H1 (cell line): ENCODE measurements at regions not wholly inside any gene's neighbourhood (a gene's known extent, or its start where the extent isn't known, plus 50 kb on each side); places are given as distances from the start of the nearest gene placed in this dataset.

ENCODE experiments used
- CTCF ChIA-PET: fragments of 300-600 bp; sonication (Branson Sonifier 250); formaldehyde crosslinking; loops from one replicate; lab custom pipeline; 2021; ENCODE audit not compliant: partially characterized antibody; lab: Charles Lee
- POLR2A ChIA-PET: fragments of 300-600 bp; sonication (Branson Sonifier 250); formaldehyde crosslinking; loops from one replicate; lab custom pipeline; 2021; ENCODE audit warnings: inconsistent platforms; ENCODE audit not compliant: partially characterized antibody; lab: Charles Lee
- DNase-seq, 2 experiments: peaks; one replicate each; pipeline versions ENCODE4 v3.0.0 to v3.0.0-alpha.2; 2010 to 2022; ENCODE audit warnings: low spot score in 2 of 2, low read depth in 1 of 2, mixed read lengths in 1 of 2
- FAIRE-seq: peaks from 2 replicates; lab custom pipeline; 2011; peaks lifted over from hg19 to GRCh38; lab: Jason Lieb, UNC
- H2AFZ ChIP-seq: 2 replicates; pipeline ENCODE4 v1.8.1; 2012; ENCODE audit warnings: low read length, inconsistent platforms
- H2AK5ac ChIP-seq: 2 replicates; pipeline ENCODE4 v1.6.1; 2013; ENCODE audit warnings: low read depth, low read length
- H2BK120ac ChIP-seq: replicated peaks from 2 replicates; pipeline ENCODE3; 2013; ENCODE audit warnings: low read depth, low read length, inconsistent platforms
- H2BK12ac ChIP-seq: 2 replicates; pipeline ENCODE4 v1.6.1; 2013; ENCODE audit warnings: low read depth, low read length
- H2BK15ac ChIP-seq: 2 replicates; pipeline ENCODE4 v1.6.1; 2013; ENCODE audit warnings: low read length
- H2BK20ac ChIP-seq: 2 replicates; pipeline ENCODE4 v1.6.1; 2013; ENCODE audit warnings: low read length
- H2BK5ac ChIP-seq: 2 replicates; pipeline ENCODE4 v1.6.1; 2013; ENCODE audit warnings: low read depth, low read length
- H3K14ac ChIP-seq: 2 replicates; pipeline ENCODE4 v1.6.1; 2013; ENCODE audit warnings: inconsistent platforms; ENCODE audit not compliant: insufficient read length
- H3K18ac ChIP-seq: 2 replicates; pipeline ENCODE4 v1.6.1; 2013; ENCODE audit warnings: low read length; ENCODE audit errors: extremely low read depth
- H3K23ac ChIP-seq: 2 replicates; pipeline ENCODE4 v1.6.1; 2013; ENCODE audit warnings: inconsistent platforms; ENCODE audit not compliant: insufficient read length
- H3K23me2 ChIP-seq: 2 replicates; pipeline ENCODE4 v1.6.1; 2013; ENCODE audit warnings: low read depth, low read length
- H3K27ac ChIP-seq: 2 replicates; pipeline ENCODE4 v1.6.1; 2011; ENCODE audit warnings: low read depth, low read length, inconsistent platforms
- H3K27me3 ChIP-seq, 4 experiments: replicated peaks in 1 of 4; 1 replicate in 1 of 4; 2 replicates in 3 of 4; pipeline versions ENCODE4 v1.6.1 to v1.8.1; 2011 to 2013; ENCODE audit warnings: low read length in 3 of 4, mild to moderate bottlenecking in 3 of 4, inconsistent platforms in 2 of 4, mixed read lengths in 2 of 4, moderate library complexity in 1 of 4; ENCODE audit not compliant: control insufficient read depth in 3 of 4, insufficient read depth in 3 of 4; ENCODE audit errors: extremely low read depth in 1 of 4
- H3K36me3 ChIP-seq, 4 experiments: 2 replicates each; pipeline versions ENCODE4 v1.6.1 to v1.8.1; 2011 to 2013; ENCODE audit warnings: mild to moderate bottlenecking in 4 of 4, low read length in 3 of 4, moderate library complexity in 2 of 4, control low read depth in 1 of 4, inconsistent platforms in 1 of 4; ENCODE audit not compliant: insufficient read depth in 4 of 4, control insufficient read depth in 2 of 4
- H3K4ac ChIP-seq: replicated peaks from 2 replicates; pipeline ENCODE3; 2013; ENCODE audit warnings: low read length, low read depth, mixed read lengths, inconsistent platforms; ENCODE audit not compliant: insufficient read length
- H3K4me1 ChIP-seq, 4 experiments: replicated peaks in 1 of 4; 1 replicate in 1 of 4; 2 replicates in 3 of 4; pipeline versions ENCODE4 v1.6.1 to v1.8.1; 2011 to 2013; ENCODE audit warnings: low read length in 3 of 4, inconsistent platforms in 2 of 4, mixed read lengths in 1 of 4; ENCODE audit not compliant: insufficient read depth in 4 of 4, control insufficient read depth in 3 of 4
- H3K4me2 ChIP-seq, 2 experiments: 2 replicates each; pipeline versions ENCODE4 v1.6.1 to v1.8.1; 2011 to 2013; ENCODE audit warnings: low read depth in 2 of 2, low read length in 2 of 2, control low read depth in 1 of 2, inconsistent platforms in 1 of 2, mild to moderate bottlenecking in 1 of 2; ENCODE audit not compliant: insufficient read depth in 1 of 2
- H3K4me3 ChIP-seq, 4 experiments: fragments of 200-600, 300-600 bp in 1 of 4; sonication (generic), shearing (Covaris generic), sonication (Bioruptor Twin) in 1 of 4; 2 replicates each; pipeline versions ENCODE4 v1.5.1 to v1.8.1; 2011 to 2016; ENCODE audit warnings: low read length in 4 of 4, low read depth in 3 of 4, control low read depth in 2 of 4, inconsistent platforms in 2 of 4, mild to moderate bottlenecking in 2 of 4, mixed read lengths in 1 of 4, moderate library complexity in 1 of 4; ENCODE audit not compliant: insufficient read depth in 2 of 4; ENCODE audit errors: extremely low read depth in 1 of 4
- H3K56ac ChIP-seq: replicated peaks from 2 replicates; pipeline ENCODE3; 2013; ENCODE audit warnings: low read depth, mild to moderate bottlenecking, mixed read lengths, low read length, inconsistent platforms; ENCODE audit not compliant: insufficient read length
- H3K79me1 ChIP-seq: 2 replicates; pipeline ENCODE4 v1.6.1; 2013; ENCODE audit warnings: low read depth, low read length, control low read depth
- H3K79me2 ChIP-seq, 2 experiments: 2 replicates each; pipeline versions ENCODE4 v1.6.1 to v1.8.1; 2012 to 2013; ENCODE audit warnings: low read length in 2 of 2, mild to moderate bottlenecking in 2 of 2, inconsistent platforms in 1 of 2; ENCODE audit not compliant: insufficient read depth in 2 of 2, control insufficient read depth in 1 of 2
- H3K9ac ChIP-seq, 4 experiments: replicated peaks in 1 of 4; 1 replicate in 1 of 4; 2 replicates in 3 of 4; pipeline versions ENCODE4 v1.6.1 to v1.8.1; 2011 to 2013; ENCODE audit warnings: low read depth in 3 of 4, low read length in 3 of 4, control low read depth in 2 of 4, mild to moderate bottlenecking in 2 of 4, moderate library complexity in 2 of 4, inconsistent platforms in 1 of 4; ENCODE audit errors: extremely low read depth in 1 of 4
- H3K9me3 ChIP-seq, 2 experiments: 2 replicates each; pipeline versions ENCODE4 v1.6.1 to v1.8.1; 2012 to 2013; ENCODE audit warnings: mild to moderate bottlenecking in 2 of 2, moderate library complexity in 2 of 2, control low read depth in 1 of 2, inconsistent platforms in 1 of 2, low read depth in 1 of 2, low read length in 1 of 2, mixed read lengths in 1 of 2; ENCODE audit not compliant: insufficient read depth in 2 of 2
- H4K20me1 ChIP-seq, 2 experiments: replicated peaks in 1 of 2; 2 replicates each; pipeline versions ENCODE3 to v1.8.1; 2011 to 2013; ENCODE audit warnings: inconsistent platforms in 2 of 2, low read length in 2 of 2, mild to moderate bottlenecking in 1 of 2; ENCODE audit not compliant: insufficient read depth in 2 of 2, control insufficient read depth in 1 of 2
- H4K5ac ChIP-seq: 2 replicates; pipeline ENCODE4 v1.6.1; 2013; ENCODE audit warnings: low read length, low read depth, mixed read lengths, inconsistent platforms; ENCODE audit not compliant: insufficient read length
- H4K8ac ChIP-seq: 2 replicates; pipeline ENCODE4 v1.8.0; 2013; ENCODE audit warnings: mild to moderate bottlenecking, moderate library complexity, low read length, inconsistent platforms; ENCODE audit not compliant: insufficient read depth; ENCODE audit errors: extremely low read depth
- H4K91ac ChIP-seq: replicated peaks from 2 replicates; pipeline ENCODE3; 2013; ENCODE audit warnings: low read length, mixed read lengths, inconsistent platforms; ENCODE audit not compliant: insufficient read length
- BRCA1 ChIP-seq: IDR thresholded peaks from 2 replicates; pipeline ENCODE4 v1.6.1; 2012; ENCODE audit warnings: low read depth, low read length, improper control_type of control experiment
- CEBPB ChIP-seq: IDR thresholded peaks from 2 replicates; pipeline ENCODE4 v1.6.1; 2012; ENCODE audit warnings: low read depth, low read length
- FOSL1 ChIP-seq: IDR thresholded peaks from 2 replicates; pipeline ENCODE4 v1.6.1; 2011; ENCODE audit warnings: mild to moderate bottlenecking, low read depth, low read length, moderate library complexity; ENCODE audit not compliant: insufficient read depth
- GTF2F1 ChIP-seq: IDR thresholded peaks from 2 replicates; pipeline ENCODE4 v1.6.1; 2012; ENCODE audit warnings: low read depth, low read length, improper control_type of control experiment, borderline replicate concordance
- HDAC2 ChIP-seq, 2 experiments: fragments of 300-600 bp in 1 of 2; sonication (generic) in 1 of 2; IDR thresholded peaks; 2 replicates each; pipeline ENCODE4 v1.6.1; 2011 to 2012; ENCODE audit warnings: low read depth in 2 of 2, low read length in 2 of 2, mild to moderate bottlenecking in 2 of 2, moderate library complexity in 2 of 2, borderline replicate concordance in 1 of 2, inconsistent platforms in 1 of 2
- RAD21 ChIP-seq, 2 experiments: IDR thresholded peaks in 1 of 2; conservative IDR thresholded peaks in 1 of 2; 2 replicates each; pipeline ENCODE4 v1.6.1; 2011; ENCODE audit warnings: low read depth in 2 of 2, low read length in 2 of 2, improper control_type of control experiment in 1 of 2, inconsistent platforms in 1 of 2, mild to moderate bottlenecking in 1 of 2, moderate library complexity in 1 of 2
- SRF ChIP-seq: IDR thresholded peaks from 2 replicates; pipeline ENCODE4 v1.6.1; 2011; ENCODE audit warnings: mild to moderate bottlenecking, low read depth, low read length, moderate library complexity
- SUZ12 ChIP-seq: fragments of 200-600 bp; sonication (generic); IDR thresholded peaks from 2 replicates; pipeline ENCODE4 v1.6.1; 2012; ENCODE audit warnings: mild to moderate bottlenecking, inconsistent platforms, low read length, moderate library complexity, mixed read lengths
- TCF12 ChIP-seq: IDR thresholded peaks from 2 replicates; pipeline ENCODE4 v1.6.1; 2011; ENCODE audit warnings: low read depth, mild to moderate bottlenecking, low read length
- WGBS, 2 experiments: shearing (Covaris generic) in 1 of 2; methylation state at CpG; one replicate each; pipeline versions ENCODE4 v1.1.6 to v1.1.7; 2013 to 2015; ENCODE audit warnings: low lambda C conversion rate in 2 of 2, mixed read lengths in 2 of 2, inconsistent platforms in 1 of 2, low coverage in 1 of 2, missing lambda C conversion rate in 1 of 2; ENCODE audit not compliant: insufficient replicate concordance in 2 of 2, insufficient coverage in 1 of 2, insufficient read length in 1 of 2; ENCODE audit errors: extremely low coverage in 1 of 2, missing lambda C conversion rate in 1 of 2; 5-methylcytosine and 5-hydroxymethylcytosine counted together
- TF ChIP-seq, protein P1 (sequence below): IDR thresholded peaks from 2 replicates; pipeline ENCODE4 v1.6.1; 2011; ENCODE audit warnings: low read length, improper control_type of control experiment

DNA sequence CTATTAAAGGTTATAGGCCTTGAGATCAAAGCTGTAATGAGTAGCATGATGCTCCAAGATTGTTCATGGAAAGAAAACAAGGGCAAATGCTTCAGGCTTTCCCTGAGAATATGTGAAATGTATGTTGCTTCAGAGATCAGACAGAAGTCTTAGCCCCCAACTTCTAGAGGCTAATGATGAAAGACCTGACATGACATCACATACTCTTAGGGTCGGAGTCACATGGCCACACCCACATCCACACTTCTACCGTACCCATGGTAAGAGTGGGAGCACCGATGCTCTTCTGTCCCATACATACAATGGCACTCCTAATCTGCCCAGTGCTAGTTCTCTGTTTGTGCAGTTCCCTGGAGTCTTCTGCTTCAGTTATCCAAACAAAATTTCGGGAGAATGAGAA, 111.9 kb upstream of the ACSL4 start:
- DNase-seq, result no peak
- Histone ChIP-seq H4K91ac (no peak overlapping the region), H2AFZ (no peak overlapping the region), H2BK120ac (no peak overlapping the region), H2BK15ac (no peak overlapping the region), H4K20me1 (no peaks in the 10 kb centered on the region), H2BK20ac (no peak overlapping the region), H3K4me2 (no peak overlapping the region), H4K5ac (no peak overlapping the region), H3K4ac (no peak overlapping the region), H3K9ac (no peak overlapping the region), H3K18ac (no peak overlapping the region), H3K79me1 (no peaks in the 10 kb centered on the region), H2BK12ac (no peak overlapping the region), H4K8ac (no peak overlapping the region), H3K4me3 (no peak overlapping the region), H3K79me2 (no peaks in the 10 kb centered on the region), H3K56ac (no peak overlapping the region), H2BK5ac (no peak overlapping the region), H3K27ac (no peak overlapping the region), H3K9me3 (no peaks in the 10 kb centered on the region), H3K23me2 (peaks cover 1% of the 10 kb centered on the region; the same call in 1 of the 2 replicates), H3K14ac (no peak overlapping the region), H2AK5ac (no peak overlapping the region), H3K36me3 (no peaks in the 10 kb centered on the region), H3K23ac (no peak overlapping the region), H3K27me3 (no peaks in the 10 kb centered on the region), H3K4me1 (peaks cover 0 to 7% (median 0%) of the 10 kb centered on the region in 4 experiments; a peak in 1 of 7 replicates)
- TF ChIP-seq, protein P1, sequence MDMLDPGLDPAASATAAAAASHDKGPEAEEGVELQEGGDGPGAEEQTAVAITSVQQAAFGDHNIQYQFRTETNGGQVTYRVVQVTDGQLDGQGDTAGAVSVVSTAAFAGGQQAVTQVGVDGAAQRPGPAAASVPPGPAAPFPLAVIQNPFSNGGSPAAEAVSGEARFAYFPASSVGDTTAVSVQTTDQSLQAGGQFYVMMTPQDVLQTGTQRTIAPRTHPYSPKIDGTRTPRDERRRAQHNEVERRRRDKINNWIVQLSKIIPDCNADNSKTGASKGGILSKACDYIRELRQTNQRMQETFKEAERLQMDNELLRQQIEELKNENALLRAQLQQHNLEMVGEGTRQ, result no peak
- TF ChIP-seq FOSL1 (no peak), RAD21 (IDR thresholded peaks at IDR 0.05 in 1 of 2, conservative IDR thresholded peaks at IDR 0.05 in 1 of 2; ENCODE audit: low read depth in 2 of 2, low read length in 2 of 2) (no peak), SUZ12 (no peak), BRCA1 (no peak), HDAC2 (IDR thresholded peaks at IDR 0.05; ENCODE audit: borderline replicate concordance in 1 of 2, low read depth in 2 of 2, low read length in 2 of 2) (no peak), TCF12 (no peak), GTF2F1 (no peak), CEBPB (no peak), SRF (no peak)
- CTCF ChIA-PET, result interaction anchor here (0.7 to 2.2 kb wide), 3 partner anchors 12 to 1399 kb away, joined by 3 to 7 read pairs (median 4); no protein-coding TSS in a partner anchor
- WGBS, 2 experiments, result 88% methylated on average over 4 of the region's 4 CpGs; no CpG with 5 or more reads in 1 of the 2 experiments
- POLR2A ChIA-PET, result no interaction called here
- FAIRE-seq, result no peak
